ENCODE measurements at regions not wholly inside any gene's neighbourhood (a gene's known extent, or its start where the extent isn't known, plus 50 kb on each side); places are given as distances from the start of the nearest gene placed in this dataset.

DNA sequence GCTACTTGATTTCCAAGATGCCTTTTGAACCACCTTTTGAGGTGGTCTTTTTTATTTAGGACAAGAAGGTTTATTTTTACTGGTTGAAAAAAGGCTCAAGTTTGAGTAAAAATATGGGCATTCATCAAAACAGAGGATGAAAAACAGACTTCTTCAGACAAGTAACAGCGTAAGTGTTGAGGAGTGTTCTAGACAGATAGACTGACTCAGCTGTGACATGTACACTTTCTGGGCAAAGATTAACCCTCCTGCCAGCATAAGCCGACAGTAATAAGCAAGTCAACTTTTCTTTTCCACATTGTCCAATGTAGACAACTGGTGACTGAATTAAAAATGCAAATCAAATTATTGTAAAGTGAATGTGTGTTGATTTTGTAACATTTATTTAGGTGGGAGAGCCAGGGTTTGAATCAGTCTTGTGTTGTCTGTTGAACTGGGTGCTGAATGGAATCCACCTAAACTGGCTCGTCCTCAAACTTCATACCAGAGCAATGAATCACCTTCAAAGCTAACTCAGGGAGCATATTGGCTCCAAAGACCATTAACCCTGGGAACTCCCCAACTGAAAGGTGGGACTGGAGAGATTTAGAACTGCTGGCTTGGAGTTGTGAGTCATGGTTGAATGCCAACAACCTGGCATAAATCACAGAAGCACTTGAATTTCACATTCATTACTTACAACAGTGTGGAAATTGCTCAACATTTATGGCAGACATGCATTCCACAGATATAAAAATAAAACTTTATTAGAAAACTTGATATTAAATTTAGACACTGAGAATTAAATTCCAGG lies 377.0 kb downstream of the ETS1 start:
- peak; percentile 84 for ATAC-seq
- TF ChIP-seq ZC3H10 (CRISPR knock-in tag; IDR thresholded peaks at IDR 0.05) (peak; percentile 53; the same call in 1 of the 2 replicates), BACH2 (CRISPR knock-in tag; IDR thresholded peaks at IDR 0.05; ENCODE audit: borderline replicate concordance) (no peak), GLIS3 (CRISPR knock-in tag; IDR thresholded peaks at IDR 0.05) (no peak), TCF4 (CRISPR knock-in tag; IDR thresholded peaks at IDR 0.05; ENCODE audit: borderline replicate concordance) (0 out of 2 replicates have a peak, but pooled peaks have one; percentile 14), ZFP30 (CRISPR knock-in tag; IDR thresholded peaks at IDR 0.05) (no peak), ARNTL (CRISPR knock-in tag; IDR thresholded peaks at IDR 0.05; ENCODE audit: borderline replicate concordance, low read depth) (no peak), SNAI2 (CRISPR knock-in tag; IDR thresholded peaks at IDR 0.05) (no peak), ISL1 (CRISPR knock-in tag; IDR thresholded peaks at IDR 0.05) (peak; percentile 95), ZNF565 (CRISPR knock-in tag; conservative IDR thresholded peaks at IDR 0.05; ENCODE audit: low read depth) (no peak), TOX (CRISPR knock-in tag; IDR thresholded peaks at IDR 0.05; ENCODE audit: borderline replicate concordance) (peak; percentile 71; the same call in 1 of the 2 replicates), PATZ1 (CRISPR knock-in tag; IDR thresholded peaks at IDR 0.05; ENCODE audit: borderline replicate concordance) (peak; percentile 49; the same call in 1 of the 2 replicates), CSRNP3 (CRISPR knock-in tag; IDR thresholded peaks at IDR 0.05) (no peak), ZNF8 (CRISPR knock-in tag; IDR thresholded peaks at IDR 0.05) (no peak), ZFP3 (CRISPR knock-in tag; IDR thresholded peaks at IDR 0.05) (no peak)

GRCh38 chr11:128209138-128209435 lies 378.3 kb downstream of the ETS1 start:
- TF ChIP-seq, protein P1, sequence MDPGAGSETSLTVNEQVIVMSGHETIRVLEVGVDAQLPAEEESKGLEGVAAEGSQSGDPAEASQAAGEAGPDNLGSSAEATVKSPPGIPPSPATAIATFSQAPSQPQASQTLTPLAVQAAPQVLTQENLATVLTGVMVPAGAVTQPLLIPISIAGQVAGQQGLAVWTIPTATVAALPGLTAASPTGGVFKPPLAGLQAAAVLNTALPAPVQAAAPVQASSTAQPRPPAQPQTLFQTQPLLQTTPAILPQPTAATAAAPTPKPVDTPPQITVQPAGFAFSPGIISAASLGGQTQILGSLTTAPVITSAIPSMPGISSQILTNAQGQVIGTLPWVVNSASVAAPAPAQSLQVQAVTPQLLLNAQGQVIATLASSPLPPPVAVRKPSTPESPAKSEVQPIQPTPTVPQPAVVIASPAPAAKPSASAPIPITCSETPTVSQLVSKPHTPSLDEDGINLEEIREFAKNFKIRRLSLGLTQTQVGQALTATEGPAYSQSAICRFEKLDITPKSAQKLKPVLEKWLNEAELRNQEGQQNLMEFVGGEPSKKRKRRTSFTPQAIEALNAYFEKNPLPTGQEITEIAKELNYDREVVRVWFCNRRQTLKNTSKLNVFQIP (CRISPR knock-in tag; IDR thresholded peaks at IDR 0.05; ENCODE audit: borderline replicate concordance, low read depth) = no peak
- TF ChIP-seq ISL1 (CRISPR knock-in tag; IDR thresholded peaks at IDR 0.05) (no peak), ZFP30 (CRISPR knock-in tag; IDR thresholded peaks at IDR 0.05) (no peak), ZNF70 (CRISPR knock-in tag; IDR thresholded peaks at IDR 0.05) (no peak), ESRRG (CRISPR knock-in tag; IDR thresholded peaks at IDR 0.05) (no peak), BACH2 (CRISPR knock-in tag; IDR thresholded peaks at IDR 0.05; ENCODE audit: borderline replicate concordance) (no peak), ZNF565 (CRISPR knock-in tag; conservative IDR thresholded peaks at IDR 0.05; ENCODE audit: low read depth) (no peak)
- TF ChIP-seq, protein P2, sequence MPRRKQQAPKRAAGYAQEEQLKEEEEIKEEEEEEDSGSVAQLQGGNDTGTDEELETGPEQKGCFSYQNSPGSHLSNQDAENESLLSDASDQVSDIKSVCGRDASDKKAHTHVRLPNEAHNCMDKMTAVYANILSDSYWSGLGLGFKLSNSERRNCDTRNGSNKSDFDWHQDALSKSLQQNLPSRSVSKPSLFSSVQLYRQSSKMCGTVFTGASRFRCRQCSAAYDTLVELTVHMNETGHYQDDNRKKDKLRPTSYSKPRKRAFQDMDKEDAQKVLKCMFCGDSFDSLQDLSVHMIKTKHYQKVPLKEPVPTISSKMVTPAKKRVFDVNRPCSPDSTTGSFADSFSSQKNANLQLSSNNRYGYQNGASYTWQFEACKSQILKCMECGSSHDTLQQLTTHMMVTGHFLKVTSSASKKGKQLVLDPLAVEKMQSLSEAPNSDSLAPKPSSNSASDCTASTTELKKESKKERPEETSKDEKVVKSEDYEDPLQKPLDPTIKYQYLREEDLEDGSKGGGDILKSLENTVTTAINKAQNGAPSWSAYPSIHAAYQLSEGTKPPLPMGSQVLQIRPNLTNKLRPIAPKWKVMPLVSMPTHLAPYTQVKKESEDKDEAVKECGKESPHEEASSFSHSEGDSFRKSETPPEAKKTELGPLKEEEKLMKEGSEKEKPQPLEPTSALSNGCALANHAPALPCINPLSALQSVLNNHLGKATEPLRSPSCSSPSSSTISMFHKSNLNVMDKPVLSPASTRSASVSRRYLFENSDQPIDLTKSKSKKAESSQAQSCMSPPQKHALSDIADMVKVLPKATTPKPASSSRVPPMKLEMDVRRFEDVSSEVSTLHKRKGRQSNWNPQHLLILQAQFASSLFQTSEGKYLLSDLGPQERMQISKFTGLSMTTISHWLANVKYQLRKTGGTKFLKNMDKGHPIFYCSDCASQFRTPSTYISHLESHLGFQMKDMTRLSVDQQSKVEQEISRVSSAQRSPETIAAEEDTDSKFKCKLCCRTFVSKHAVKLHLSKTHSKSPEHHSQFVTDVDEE (CRISPR knock-in tag; IDR thresholded peaks at IDR 0.05) = no peak
- ATAC-seq = no peak

DNA sequence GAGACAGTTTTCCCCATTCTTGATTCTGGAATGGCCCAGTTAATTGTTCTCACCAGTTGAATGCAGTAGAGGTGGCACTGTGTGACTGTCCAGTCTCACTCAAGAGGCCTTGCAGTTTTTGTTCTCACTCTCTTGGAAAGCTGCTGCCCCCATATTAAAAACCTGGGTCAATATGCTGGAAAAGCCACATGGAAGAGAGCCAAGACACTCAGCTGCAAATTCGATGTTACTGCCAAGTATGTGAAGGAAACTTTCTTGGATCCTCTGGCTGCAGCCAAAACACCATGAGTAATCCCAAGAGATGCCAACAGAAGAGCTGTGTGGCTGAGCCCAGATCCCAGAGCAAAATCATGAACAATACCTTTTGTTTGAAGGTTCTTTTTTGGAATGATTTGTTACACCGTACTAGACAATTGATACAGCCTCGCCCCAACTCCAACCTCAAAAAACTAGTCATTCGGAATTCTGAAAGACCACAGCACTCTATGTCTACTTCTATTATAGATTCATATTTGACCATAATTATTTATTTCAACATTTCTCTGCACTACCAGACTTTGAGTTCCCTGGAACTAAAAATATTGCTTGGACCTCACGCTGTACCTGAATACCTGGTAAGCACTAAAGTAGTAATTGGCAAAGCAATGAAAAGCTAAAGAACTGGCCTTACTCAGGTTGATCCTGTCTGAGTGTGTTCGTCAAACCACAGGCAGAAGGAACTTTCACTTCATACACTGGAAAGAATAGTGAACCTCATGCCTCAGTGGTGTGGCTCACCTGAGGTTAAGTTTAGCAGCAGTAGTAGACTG lies 378.8 kb downstream of the ETS1 start:
- peak; percentile 76 for ATAC-seq
- TF ChIP-seq, protein P1 (CRISPR knock-in tag; IDR thresholded peaks at IDR 0.05; ENCODE audit: borderline replicate concordance, low read depth) = 0 out of 2 replicates have a peak, but pooled peaks have one; percentile 19
- no peak for TF ChIP-seq CSRNP3 (CRISPR knock-in tag; IDR thresholded peaks at IDR 0.05)
- no peak for TF ChIP-seq GLIS3 (CRISPR knock-in tag; IDR thresholded peaks at IDR 0.05)
- no peak for TF ChIP-seq ESRRG (CRISPR knock-in tag; IDR thresholded peaks at IDR 0.05)
- TF ChIP-seq ISL1 (CRISPR knock-in tag; IDR thresholded peaks at IDR 0.05) = peak; percentile 56; the same call in 1 of the 2 replicates
